ENCODE measurements at regions not wholly inside any gene's neighbourhood (a gene's known extent, or its start where the extent isn't known, plus 50 kb on each side); places are given as distances from the start of the nearest gene placed in this dataset.

DNA sequence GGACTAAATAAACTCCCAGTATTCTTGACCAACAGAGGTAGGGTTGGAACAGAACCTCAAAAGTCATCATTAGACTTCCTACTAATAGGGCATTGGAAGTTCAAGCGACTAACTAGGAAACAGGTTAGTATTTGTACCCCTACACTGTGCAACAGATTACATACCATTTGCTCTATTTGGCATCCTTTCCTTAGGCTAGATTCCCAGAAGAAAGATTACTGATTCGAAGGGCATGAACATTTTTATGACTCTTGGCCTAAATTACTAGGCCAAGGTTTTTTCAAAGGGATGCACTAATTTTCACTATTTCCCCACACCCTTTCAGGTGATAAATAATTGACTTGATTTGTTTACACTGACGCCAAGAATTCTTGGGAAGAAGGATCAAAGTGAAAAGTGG is 104.8 kb upstream of the CYP1B1 start:
- peaks cover 6% of the 10 kb centered on the region; the same call in 2 of the 3 replicates for H3K4me1 Mint-ChIP-seq
- no peak overlapping the region for H3K27ac ChIP-seq (ENCODE audit: low read depth)
- H3K9me2 ChIP-seq (ENCODE audit: insufficient read depth) = peaks cover 21% of the 10 kb centered on the region
- H3K79me2 ChIP-seq (replicated peaks; ENCODE audit: insufficient read depth) = no peaks in the 10 kb centered on the region
- no peak for DNase-seq (ENCODE audit: low spot score)
- no peaks in the 10 kb centered on the region for H3K36me3 ChIP-seq (ENCODE audit: insufficient read depth)
- no peaks in the 10 kb centered on the region for H3K27me3 ChIP-seq (ENCODE audit: insufficient read depth)
- ATAC-seq = no peak
- TF ChIP-seq, protein P1, sequence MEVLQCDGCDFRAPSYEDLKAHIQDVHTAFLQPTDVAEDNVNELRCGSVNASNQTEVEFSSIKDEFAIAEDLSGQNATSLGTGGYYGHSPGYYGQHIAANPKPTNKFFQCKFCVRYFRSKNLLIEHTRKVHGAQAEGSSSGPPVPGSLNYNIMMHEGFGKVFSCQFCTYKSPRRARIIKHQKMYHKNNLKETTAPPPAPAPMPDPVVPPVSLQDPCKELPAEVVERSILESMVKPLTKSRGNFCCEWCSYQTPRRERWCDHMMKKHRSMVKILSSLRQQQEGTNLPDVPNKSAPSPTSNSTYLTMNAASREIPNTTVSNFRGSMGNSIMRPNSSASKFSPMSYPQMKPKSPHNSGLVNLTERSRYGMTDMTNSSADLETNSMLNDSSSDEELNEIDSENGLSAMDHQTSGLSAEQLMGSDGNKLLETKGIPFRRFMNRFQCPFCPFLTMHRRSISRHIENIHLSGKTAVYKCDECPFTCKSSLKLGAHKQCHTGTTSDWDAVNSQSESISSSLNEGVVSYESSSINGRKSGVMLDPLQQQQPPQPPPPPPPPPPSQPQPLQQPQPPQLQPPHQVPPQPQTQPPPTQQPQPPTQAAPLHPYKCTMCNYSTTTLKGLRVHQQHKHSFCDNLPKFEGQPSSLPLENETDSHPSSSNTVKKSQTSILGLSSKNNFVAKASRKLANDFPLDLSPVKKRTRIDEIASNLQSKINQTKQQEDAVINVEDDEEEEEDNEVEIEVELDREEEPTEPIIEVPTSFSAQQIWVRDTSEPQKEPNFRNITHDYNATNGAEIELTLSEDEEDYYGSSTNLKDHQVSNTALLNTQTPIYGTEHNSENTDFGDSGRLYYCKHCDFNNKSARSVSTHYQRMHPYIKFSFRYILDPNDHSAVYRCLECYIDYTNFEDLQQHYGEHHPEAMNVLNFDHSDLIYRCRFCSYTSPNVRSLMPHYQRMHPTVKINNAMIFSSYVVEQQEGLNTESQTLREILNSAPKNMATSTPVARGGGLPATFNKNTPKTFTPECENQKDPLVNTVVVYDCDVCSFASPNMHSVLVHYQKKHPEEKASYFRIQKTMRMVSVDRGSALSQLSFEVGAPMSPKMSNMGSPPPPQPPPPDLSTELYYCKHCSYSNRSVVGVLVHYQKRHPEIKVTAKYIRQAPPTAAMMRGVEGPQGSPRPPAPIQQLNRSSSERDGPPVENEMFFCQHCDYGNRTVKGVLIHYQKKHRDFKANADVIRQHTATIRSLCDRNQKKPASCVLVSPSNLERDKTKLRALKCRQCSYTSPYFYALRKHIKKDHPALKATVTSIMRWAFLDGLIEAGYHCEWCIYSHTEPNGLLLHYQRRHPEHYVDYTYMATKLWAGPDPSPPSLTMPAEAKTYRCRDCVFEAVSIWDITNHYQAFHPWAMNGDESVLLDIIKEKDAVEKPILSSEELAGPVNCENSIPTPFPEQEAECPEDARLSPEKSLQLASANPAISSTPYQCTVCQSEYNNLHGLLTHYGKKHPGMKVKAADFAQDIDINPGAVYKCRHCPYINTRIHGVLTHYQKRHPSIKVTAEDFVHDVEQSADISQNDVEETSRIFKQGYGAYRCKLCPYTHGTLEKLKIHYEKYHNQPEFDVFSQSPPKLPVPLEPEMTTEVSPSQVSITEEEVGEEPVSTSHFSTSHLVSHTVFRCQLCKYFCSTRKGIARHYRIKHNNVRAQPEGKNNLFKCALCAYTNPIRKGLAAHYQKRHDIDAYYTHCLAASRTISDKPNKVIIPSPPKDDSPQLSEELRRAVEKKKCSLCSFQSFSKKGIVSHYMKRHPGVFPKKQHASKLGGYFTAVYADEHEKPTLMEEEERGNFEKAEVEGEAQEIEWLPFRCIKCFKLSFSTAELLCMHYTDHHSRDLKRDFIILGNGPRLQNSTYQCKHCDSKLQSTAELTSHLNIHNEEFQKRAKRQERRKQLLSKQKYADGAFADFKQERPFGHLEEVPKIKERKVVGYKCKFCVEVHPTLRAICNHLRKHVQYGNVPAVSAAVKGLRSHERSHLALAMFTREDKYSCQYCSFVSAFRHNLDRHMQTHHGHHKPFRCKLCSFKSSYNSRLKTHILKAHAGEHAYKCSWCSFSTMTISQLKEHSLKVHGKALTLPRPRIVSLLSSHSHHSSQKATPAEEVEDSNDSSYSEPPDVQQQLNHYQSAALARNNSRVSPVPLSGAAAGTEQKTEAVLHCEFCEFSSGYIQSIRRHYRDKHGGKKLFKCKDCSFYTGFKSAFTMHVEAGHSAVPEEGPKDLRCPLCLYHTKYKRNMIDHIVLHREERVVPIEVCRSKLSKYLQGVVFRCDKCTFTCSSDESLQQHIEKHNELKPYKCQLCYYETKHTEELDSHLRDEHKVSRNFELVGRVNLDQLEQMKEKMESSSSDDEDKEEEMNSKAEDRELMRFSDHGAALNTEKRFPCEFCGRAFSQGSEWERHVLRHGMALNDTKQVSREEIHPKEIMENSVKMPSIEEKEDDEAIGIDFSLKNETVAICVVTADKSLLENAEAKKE (CRISPR knock-in tag; IDR thresholded peaks at IDR 0.05) = no peak
- no peaks in the 10 kb centered on the region; the same call in 2 of the 3 replicates for H3K9me3 Mint-ChIP-seq
- no peak overlapping the region for H3K4me2 ChIP-seq
- H3K4me3 Mint-ChIP-seq = no peak overlapping the region
- H3K4me1 ChIP-seq (ENCODE audit: insufficient read depth) = no peaks in the 10 kb centered on the region
- no peaks in the 10 kb centered on the region for H4K20me1 ChIP-seq (replicated peaks; ENCODE audit: insufficient read depth)
- no peaks in the 10 kb centered on the region for H3F3A ChIP-seq (replicated peaks; ENCODE audit: low read depth)
- H3K36me3 Mint-ChIP-seq (ENCODE audit: low read depth) = no peaks in the 10 kb centered on the region
- H3K27ac Mint-ChIP-seq = no peak overlapping the region
- H2AFZ ChIP-seq = no peak overlapping the region
- no peaks in the 10 kb centered on the region for H3K27me3 Mint-ChIP-seq (ENCODE audit: insufficient read depth, low read depth, poor library complexity)
- no peak overlapping the region for H3K4me3 ChIP-seq

- H3K4me1 Mint-ChIP-seq = peaks cover 6% of the 10 kb centered on the region; the same call in 2 of the 3 replicates
- peaks cover 18% of the 10 kb centered on the region for H3K9me2 ChIP-seq (ENCODE audit: insufficient read depth)
- no peak overlapping the region for H3K4me3 Mint-ChIP-seq
- ATAC-seq (no peak), DNase-seq (ENCODE audit: low spot score) (no peak)
- no peaks in the 10 kb centered on the region for H3K79me2 ChIP-seq (replicated peaks; ENCODE audit: insufficient read depth)
- H3K27me3 Mint-ChIP-seq (ENCODE audit: insufficient read depth, low read depth, poor library complexity) = no peaks in the 10 kb centered on the region
- H3K9me3 Mint-ChIP-seq = no peaks in the 10 kb centered on the region; the same call in 2 of the 3 replicates
- H3K27me3 ChIP-seq (ENCODE audit: insufficient read depth) = no peaks in the 10 kb centered on the region
- H3K36me3 ChIP-seq (ENCODE audit: insufficient read depth) = no peaks in the 10 kb centered on the region
- no peaks in the 10 kb centered on the region for H3K36me3 Mint-ChIP-seq (ENCODE audit: low read depth)
- no peaks in the 10 kb centered on the region for H3K4me1 ChIP-seq (ENCODE audit: insufficient read depth)
- no peak overlapping the region for H3K4me2 ChIP-seq
- H3K27ac Mint-ChIP-seq = no peak overlapping the region
- H4K20me1 ChIP-seq (replicated peaks; ENCODE audit: insufficient read depth) = no peaks in the 10 kb centered on the region
- no peaks in the 10 kb centered on the region for H3F3A ChIP-seq (replicated peaks; ENCODE audit: low read depth)
- H3K27ac ChIP-seq (ENCODE audit: low read depth) = no peak overlapping the region
- H2AFZ ChIP-seq = no peak overlapping the region
- no peak overlapping the region for H3K4me3 ChIP-seq
- TF ChIP-seq CTCF (conservative IDR thresholded peaks at IDR 0.05; ENCODE audit: low read depth in 2 of 2) = no peak
- TF ChIP-seq, protein P1 (CRISPR knock-in tag; IDR thresholded peaks at IDR 0.05) = no peak
Observed at GRCh38 chr2:38178556-38179419, 102.8 kb upstream of the CYP1B1 start.

Data from GM23338 (cell line).